ENCODE measurements at regions not wholly inside any gene's neighbourhood (a gene's known extent, or its start where the extent isn't known, plus 50 kb on each side); places are given as distances from the start of the nearest gene placed in this dataset.

DNA sequence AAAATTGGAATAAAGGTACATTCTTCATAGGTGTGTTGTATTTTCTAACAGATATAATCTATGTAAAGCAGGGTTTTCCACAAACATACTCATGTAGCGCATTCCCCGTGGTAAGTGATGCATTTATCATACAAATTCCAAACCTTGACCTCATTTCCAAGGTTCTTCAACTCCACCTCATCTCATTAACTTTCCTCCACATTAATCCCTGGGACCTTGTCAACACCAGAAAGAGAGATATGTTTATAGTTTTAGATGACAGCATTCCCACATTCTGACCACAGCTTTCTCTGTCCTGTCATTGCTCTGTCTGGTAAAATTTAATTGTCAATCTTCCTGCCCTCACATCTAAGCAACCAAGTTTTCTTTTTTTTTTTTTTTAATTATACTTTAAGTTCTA is 415.1 kb downstream of the TMEM161B start:
- DNase-seq: no peak

GRCh38 chr5:87851603-87852002 is 417.0 kb downstream of the TMEM161B start:
- no peak for DNase-seq

DNA sequence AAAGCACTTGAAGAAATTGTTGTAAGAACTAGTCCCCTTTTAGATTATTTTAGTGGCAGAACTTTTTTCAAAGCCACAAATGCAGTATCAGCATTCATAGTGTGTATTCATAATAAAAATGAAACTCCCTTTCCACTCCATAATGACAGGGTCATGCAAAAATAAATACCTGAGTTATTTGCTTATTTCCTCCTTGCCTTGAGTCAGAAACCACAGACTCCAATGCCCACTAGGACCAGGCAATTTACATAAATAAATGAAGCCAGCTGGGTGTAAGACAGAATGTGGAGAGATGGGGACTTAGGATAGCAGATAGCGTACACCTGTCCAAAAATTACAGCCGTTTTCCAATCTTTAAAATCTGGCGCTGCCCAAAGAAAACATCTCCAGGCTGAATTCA is 417.8 kb downstream of the TMEM161B start:
- no peak for DNase-seq

DNA sequence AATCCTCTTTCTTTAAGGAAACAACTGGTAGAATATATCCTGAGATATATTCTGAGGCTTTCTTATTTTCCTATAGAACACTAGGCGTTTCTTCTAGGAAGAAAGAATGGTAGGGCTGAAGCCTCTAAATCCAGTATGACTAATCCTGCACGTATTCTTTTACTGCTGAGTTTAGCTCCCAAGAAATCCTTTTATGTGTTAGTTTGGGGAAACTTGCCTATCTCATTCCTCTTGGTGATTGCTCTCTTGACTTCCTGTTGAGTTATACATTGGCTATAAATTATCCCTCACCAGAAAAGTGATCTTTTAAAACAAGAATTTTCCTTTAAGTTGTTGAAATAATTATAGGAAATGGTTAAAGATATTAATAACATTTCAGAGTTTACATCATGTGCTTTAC is 422.9 kb downstream of the TMEM161B start:
- DNase-seq: no peak

GRCh38 chr5:87844866-87845265 is 423.8 kb downstream of the TMEM161B start:
- no peak for DNase-seq

DNA sequence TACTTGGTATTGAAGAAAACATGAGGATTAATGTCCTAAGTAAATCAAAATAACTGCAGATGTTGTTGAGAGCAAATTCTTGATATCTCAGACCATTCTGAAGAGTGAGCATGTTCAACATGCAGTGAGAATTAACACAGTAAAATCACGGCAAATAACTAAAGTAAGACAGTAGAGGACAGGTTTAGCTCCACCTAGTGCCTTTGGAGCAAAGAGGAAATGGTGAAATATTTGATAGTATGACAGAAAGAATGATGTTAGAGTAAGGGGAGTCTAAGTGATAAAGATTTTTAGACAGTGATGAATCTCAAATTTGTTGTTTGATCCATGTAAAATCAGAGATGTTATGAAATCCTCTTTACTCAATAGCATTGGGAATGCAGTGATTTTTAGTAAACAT is 424.2 kb downstream of the TMEM161B start:
- no peak for DNase-seq

- no peak for DNase-seq
Measured at GRCh38 chr5:87836696-87837095, 424.0 kb upstream of the CCNH start.

DNA sequence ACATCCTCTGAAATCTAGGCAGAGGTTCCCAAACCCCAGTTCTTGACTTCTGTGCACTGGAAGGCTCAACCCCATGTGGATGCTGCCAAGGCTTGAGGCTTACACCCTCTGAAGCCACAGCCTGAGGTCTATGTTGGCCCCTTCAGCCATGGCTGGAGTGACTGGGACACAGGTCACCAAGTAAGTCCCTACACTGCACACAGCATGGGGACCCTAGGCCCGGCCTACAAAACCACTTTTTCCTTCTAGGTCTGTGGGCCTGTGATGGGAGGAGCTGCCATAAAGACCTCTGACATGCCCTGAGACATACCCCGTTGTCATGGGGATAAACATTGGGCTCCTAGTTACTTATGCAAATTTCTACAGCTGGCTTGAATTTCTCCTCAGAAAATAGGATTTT is 418.8 kb upstream of the CCNH start:
- no peak for DNase-seq

DNA sequence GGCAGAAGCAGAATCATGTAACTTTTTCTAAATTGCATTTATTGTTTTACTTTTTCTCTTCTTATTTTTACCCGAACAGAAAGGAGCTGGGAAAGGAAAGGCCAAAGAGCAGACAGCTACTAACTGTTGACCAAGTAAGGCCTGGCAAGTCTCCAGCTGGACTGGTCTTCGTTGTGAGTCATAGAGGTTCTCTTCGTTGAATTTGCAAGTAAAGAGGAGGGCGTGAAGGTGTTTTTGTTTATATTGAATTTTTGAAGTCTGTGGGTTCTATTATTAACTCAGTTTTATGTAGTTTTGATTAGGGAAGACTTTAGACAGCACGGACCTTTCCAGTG is 416.5 kb upstream of the CCNH start:
- no peak for DNase-seq

DNA sequence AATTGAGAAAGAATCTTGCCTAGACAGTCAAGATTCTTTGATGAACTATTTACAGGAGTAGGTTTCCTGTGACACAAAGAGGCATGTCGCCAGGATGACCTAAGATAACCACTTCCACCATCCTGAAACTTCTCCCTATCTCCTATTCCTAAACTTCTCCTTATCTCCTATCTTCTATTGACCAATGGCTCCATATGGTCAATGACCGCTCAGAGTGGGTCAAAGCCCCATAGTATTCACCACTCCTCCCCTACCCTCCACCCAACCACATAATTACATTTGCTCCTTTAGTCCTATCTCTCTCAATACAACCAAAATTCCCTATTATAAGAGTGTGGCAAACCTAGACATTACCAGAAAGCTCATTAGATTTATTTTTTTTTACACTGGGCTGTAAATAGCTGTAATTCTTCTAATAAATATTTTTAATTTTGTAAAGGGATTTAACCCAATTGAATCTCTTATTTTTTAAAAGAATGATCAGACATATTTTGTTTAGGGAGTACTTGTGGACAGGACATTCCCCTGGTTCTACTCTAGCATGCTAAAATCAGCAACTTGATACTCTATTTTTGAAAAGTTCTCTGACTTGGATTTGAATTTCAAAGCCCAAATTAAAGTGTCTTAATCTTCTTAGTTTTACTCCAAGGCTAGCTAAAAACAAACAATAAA is 416.0 kb upstream of the CCNH start:
- no peak for DNase-seq

GRCh38 chr5:87827539-87827938 is 414.8 kb upstream of the CCNH start:
- DNase-seq: no peak

DNA sequence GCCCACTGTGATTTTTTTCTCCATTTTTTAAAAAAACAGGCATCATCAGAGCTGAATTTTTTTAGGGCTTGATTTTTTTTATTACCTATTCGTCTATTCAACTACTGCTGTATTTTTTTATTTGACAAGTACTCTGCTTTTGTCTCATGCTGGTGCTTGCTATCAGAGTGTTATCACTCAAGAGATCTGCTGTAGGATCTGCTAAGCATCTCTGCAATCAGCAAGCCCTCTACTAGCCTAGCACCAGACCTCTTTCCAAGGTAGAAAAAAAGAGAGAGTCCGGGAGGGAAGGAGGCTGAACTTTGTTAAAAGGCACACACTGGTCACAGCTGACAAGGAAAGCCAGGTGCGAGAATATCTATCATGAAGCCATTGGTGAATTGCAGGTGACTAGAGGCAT is 413.8 kb upstream of the CCNH start:
- DNase-seq: no peak

DNA sequence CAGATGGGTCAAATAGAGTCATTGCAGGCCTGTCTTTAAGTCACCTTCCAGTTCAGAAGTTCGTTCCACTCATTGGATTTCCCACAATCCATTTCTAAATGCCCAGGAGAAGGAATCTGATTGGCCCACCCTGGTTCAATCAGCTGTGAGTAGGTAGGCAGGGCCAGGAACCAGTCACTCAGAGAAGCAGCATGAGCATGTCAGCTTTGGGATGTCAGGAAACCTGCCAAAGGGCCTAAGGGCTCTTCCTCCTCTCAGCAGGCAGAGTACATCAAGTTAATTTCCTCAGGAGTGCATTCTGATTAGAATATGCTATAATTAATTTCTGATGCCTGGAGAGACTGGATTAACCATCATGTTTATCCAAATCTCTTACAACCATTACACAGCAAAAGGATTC is 412.9 kb upstream of the CCNH start:
- no peak for DNase-seq

DNA sequence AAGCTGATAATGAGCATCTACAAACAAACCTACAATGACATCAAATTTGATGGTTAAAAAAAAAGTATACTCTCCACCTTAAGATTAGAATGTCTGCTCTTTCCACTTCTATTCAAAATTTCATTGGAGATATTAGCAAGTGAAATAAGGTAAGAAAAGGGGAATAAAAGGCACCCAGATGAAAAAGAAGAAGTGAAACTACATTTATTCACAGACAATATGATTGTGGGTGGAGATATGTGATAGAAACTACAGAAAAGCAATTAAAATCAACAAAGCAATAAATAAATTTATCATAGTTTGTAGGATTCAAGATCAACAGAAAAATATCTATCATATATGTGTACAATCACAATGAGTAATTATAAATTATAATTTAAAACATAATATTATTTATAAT is 395.1 kb upstream of the CCNH start:
- DNase-seq: no peak

GRCh38 chr5:87803352-87803751 is 390.6 kb upstream of the CCNH start:
- DNase-seq: no peak

GRCh38 chr5:87791869-87792268 is 379.1 kb upstream of the CCNH start:
- no peak for DNase-seq

- DNase-seq: no peak
Measured at GRCh38 chr5:87788416-87788815, 375.7 kb upstream of the CCNH start.

DNA sequence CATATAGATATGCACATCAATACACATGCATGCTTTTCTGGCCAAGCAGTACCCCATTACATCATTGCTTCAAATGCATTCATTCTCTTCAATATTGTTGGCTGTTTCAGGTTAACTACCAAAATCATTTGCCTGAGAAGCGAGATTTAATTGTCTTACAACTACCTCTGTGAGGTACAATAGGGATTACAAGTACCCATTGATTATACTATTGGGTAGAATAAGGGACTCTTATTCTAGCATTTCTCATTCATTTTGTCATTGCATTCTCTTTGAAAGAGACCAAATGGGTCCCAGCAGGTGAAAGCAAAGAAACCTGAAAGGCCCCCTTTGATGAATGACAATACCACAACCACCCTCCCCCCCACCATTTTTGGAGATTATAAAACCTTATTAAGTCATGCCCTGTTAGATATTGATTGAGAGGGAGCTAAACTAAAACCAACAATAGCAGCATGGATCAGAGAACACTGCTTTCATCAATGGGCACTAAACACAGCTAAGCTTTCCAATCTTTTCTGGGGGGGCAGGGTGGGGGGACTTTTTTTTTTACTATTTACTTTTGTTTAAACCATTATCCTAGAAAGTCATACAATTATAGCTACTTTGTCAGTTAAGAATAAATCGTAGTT is 375.0 kb upstream of the CCNH start:
- DNase-seq: no peak

DNA sequence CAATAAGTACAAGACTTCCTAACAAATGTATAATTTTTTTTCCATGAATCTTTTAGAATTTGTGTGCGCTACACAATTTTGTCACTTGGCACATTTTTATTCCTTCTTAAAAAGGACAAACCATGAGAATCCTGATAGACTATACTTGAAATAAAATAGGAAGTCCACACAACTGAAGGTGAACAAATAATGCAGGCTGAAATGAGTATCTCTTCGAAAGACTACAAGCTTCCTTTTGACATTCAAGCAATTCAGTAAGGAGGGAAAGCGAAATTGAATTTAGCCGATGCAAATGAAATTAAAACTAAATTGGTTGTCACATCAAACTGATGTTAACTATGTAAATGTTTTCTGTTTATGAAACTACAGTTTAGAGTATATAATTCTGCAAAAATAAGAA is 374.4 kb upstream of the CCNH start:
- no peak for DNase-seq

DNA sequence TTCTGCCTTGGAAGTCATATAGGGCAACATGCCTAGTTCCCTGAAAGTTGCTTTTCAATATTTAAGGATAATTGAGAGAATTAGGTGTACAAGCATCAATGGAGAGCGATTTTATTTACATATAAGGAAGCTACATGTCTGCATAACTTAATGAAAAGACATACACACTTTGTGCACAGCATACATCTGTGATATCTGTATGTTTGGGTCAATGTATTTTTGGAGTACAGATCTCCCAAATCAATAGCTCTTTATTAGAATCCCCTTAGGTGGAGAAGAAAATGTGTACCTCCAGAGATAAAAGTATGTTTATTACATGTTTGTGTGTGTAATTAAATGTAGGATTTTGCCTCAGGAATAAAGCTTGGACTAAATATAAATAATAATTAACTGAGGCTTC is 373.7 kb upstream of the CCNH start:
- no peak for DNase-seq

DNA sequence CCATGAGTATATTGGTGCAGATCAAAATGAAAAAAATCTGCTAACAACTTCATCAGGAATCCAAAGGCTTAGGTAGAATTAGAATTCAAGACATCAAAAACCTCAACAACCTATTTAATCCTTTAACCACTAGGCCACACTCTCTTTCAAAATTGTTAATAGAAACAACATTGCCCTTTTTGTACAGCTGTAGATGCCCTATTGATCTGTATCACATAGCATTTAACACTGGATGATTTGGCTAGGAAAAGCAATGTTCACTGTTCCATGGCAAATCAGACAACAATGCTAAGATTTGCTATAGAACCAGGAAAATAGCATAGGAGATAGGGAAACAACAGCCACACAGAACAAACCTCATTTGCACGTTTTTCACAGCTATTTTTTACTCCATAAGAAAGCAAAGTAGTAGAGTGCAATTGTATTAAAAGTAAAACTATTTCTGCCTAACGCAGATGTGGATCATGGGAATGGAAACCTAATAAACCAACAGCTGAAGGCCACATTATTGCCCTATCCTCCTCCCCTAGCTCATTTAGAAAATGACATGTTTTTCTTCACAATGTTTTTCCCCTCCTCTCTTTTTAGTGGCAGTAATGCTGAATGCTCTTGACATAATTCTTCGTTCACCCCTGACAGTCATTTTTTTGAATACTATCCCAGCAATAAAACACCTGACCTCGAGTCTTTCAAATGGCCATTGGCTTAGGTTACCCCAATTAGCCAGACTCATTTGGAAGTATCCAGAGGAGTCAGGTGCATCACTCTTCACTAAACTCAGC is 373.0 kb upstream of the CCNH start:
- DNase-seq: no peak

GRCh38 chr5:87784879-87785495 is 372.3 kb upstream of the CCNH start:
- DNase-seq: no peak

DNA sequence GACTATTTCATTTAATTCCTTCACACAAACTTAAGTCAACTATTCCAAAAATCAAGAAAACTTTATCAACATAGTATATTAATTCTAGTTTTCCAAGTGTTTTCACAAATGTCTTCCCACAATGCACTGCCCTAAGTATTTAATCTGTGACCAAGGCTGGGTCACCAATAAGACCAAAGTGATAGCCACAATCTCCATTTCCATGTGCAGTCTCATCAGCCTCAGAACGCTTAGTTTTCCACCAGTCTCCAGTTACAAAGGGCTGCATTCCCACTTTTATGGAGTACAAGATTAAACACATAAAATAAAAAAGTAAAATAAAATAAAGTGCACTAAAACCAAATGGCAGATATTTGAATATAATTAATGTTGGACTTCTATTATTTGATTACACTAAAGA is 371.6 kb upstream of the CCNH start:
- no peak for DNase-seq

DNA sequence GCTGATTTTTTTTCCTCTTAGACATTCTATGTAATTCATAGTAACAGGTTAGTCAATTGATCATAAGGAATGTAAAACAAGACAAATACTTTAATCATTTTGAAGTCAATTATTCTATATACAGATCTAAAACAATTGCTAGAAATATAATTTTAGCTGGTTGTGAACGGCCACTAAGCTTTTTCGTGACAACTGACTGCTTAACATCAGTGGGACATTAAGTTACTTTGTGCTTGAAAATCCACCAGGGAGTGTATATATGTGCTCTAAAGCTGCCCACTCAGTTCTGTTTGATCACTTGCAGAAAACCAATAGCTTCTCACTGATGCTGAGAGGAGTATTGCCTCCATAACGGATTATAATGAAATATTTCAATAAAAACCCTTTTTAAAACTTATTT is 370.2 kb upstream of the CCNH start:
- DNase-seq: no peak

Measured in CD4-positive, alpha-beta T cell treated with Interleukin-1 beta for 1 hour (primary cell).